GM18867 (cell line): ENCODE measurements at regions not wholly inside any gene's neighbourhood (a gene's known extent, or its start where the extent isn't known, plus 50 kb on each side); places are given as distances from the start of the nearest gene placed in this dataset.
"Not testable (repeated sequence)": the region's sequence is repeated elsewhere in the genome, so short reads cannot be mapped to it uniquely, and the experiment has no call there.

Experiments used
- ATAC-seq: cut with Tn5 transposase; IDR thresholded peaks from one replicate; pipeline ENCODE4 v1.9.1; 2021; ENCODE audit warnings: mild to moderate bottlenecking, moderate library complexity; ENCODE audit not compliant: unreplicated experiment

GRCh38 chr6:145119081-145119480 is 616.2 kb downstream of the EPM2A start:
- ATAC-seq: no peak

- no peak for ATAC-seq
These were observed 602.6 kb downstream of the EPM2A start for GRCh38 chr6:145132709-145133108.

GRCh38 chr6:145135702-145136101 is 599.6 kb downstream of the EPM2A start:
- no peak for ATAC-seq

GRCh38 chr6:145137425-145137824 is 597.9 kb downstream of the EPM2A start:
- no peak for ATAC-seq

GRCh38 chr6:145138469-145139139 is 596.7 kb downstream of the EPM2A start:
- ATAC-seq: no peak

- no peak for ATAC-seq
These were observed 596.0 kb downstream of the EPM2A start for GRCh38 chr6:145139140-145139850.

GRCh38 chr6:145139895-145140294 is 595.4 kb downstream of the EPM2A start:
- ATAC-seq: no peak

- ATAC-seq: no peak
These were observed 593.7 kb downstream of the EPM2A start for GRCh38 chr6:145141572-145141971.

GRCh38 chr6:145142958-145143357 is 592.4 kb downstream of the EPM2A start:
- no peak for ATAC-seq

GRCh38 chr6:145143379-145143778 is 591.9 kb downstream of the EPM2A start:
- ATAC-seq: no peak

- peak; percentile 55 for ATAC-seq
These were observed 587.8 kb downstream of the EPM2A start for GRCh38 chr6:145147559-145147958.

- ATAC-seq: peak; percentile 92
These were observed 587.2 kb downstream of the EPM2A start for GRCh38 chr6:145147981-145148749.

- peak; percentile 3 for ATAC-seq
These were observed 586.5 kb downstream of the EPM2A start for GRCh38 chr6:145148776-145149175.

- ATAC-seq: no peak
These were observed 583.7 kb downstream of the EPM2A start for GRCh38 chr6:145151624-145152023.

- ATAC-seq: no peak
These were observed 581.8 kb downstream of the EPM2A start for GRCh38 chr6:145153495-145153894.

- ATAC-seq: no peak
These were observed 579.9 kb downstream of the EPM2A start for GRCh38 chr6:145155411-145155810.

GRCh38 chr6:145155873-145156782 is 579.2 kb downstream of the EPM2A start:
- peak; percentile 83 for ATAC-seq

- ATAC-seq: not testable (repeated sequence)
These were observed 576.7 kb downstream of the EPM2A start for GRCh38 chr6:145158636-145159035.

GRCh38 chr6:145159921-145160320 is 575.4 kb downstream of the EPM2A start:
- no peak for ATAC-seq

- no peak for ATAC-seq
These were observed 573.8 kb downstream of the EPM2A start for GRCh38 chr6:145161501-145161900.
